ELR (cell line): ENCODE measurements at regions not wholly inside any gene's neighbourhood (a gene's known extent, or its start where the extent isn't known, plus 50 kb on each side); places are given as distances from the start of the nearest gene placed in this dataset.
A peak's percentile ranks its signal among the peaks of the same experiment; 100 is the strongest.

Experiments
- DNase-seq: peaks from one replicate; pipeline ENCODE4 v3.0.0-alpha.2; 2015; ENCODE audit warnings: low read depth

- no peak for DNase-seq
Observed at GRCh38 chr2:67516899-67517530, 119.9 kb downstream of the ETAA1 start.

DNA sequence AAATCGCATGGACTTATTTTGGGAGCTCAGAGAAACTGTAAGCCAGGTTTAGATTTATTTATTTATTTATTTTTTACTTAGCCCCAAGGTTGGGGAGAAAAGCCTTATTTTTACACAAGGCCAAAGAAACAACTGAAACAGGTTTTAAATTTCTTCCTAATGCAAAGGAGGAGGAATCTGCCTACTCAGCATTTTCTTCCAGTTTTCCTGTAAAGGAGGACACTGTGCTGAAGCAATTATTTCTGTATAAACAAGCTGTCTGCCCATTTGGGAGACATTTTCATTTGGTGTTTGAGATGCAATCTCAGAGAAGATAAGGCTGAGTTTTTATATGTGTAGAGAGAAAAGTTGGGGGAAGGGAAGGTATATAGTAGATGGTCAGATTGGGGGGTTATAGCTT is 125.0 kb downstream of the ETAA1 start:
- peak; percentile 2 for DNase-seq

DNA sequence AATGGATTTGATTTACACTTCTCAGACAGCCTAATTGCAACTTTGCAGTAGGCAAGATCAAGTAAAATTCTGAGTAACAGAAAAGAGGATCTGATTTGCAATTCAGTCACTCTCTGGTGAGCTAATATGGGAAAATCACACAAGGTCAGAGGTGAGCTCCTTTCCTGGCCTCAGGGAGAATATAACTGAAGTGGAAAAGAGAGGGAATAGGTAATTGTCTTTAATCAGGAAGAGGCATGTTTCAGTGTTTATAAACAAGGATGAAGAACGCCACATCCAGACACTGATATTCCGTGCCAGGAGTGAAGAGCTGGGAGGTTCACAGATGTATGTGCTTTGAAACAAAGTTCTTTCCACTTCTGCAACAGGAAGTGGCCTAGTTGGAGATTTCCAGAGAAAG is 127.1 kb downstream of the ETAA1 start:
- DNase-seq: peak; percentile 20

GRCh38 chr2:67524777-67525176 is 127.6 kb downstream of the ETAA1 start:
- no peak for DNase-seq

DNA sequence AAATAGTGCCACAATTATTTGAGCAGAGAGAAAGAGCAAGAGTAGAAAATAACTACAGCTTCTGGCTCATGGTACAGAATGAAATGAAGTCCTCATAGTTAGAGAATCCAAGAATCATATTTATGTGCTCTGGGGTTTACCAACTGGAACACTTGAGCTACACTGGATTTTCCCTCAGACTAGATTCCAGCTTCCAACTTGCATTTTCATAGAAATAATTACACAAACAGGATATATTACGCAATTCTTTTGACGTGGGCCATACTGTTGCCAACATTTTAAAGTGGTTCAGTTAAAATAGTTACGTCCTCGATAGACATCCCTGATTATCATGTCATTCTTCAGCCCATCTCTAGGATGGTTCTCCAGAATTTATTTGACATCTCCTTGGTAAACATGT is 129.2 kb downstream of the ETAA1 start:
- DNase-seq: peak; percentile 22

DNA sequence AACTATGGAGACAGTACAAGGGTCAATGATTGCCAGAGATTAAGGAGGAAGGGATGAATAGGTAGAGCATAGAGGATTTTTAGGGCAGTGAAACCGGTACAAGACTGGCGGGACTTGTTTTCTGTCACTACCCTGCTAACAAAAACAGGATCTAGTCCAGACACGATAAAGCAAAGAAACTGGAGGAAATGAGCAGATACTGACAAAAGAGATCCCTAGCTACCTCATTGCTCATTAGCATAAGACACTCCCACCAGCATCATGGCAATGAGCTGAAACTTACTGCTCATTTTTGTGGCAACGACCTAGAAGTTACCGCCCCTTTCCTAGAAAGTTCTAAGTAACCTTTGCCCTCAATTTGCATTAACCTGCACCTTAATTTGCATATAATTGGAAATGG is 131.2 kb downstream of the ETAA1 start:
- no peak for DNase-seq

DNA sequence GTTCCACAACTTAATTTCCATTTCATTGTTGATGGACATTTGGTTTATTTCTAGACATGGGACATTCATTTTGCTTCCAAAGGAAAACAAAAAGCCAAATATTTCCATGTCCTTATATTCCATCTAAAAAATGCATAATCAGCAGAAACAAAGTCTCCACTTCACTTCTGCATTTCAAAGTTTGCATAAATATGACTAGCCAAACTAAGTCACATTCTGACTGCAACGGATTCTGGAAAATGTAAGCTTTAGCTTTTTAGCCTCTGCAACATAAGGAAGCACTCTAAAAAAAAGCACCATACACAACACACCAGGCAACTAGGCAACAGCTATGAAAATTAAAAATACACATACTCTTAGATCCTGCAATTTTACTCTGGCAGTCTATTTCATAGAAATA is 135.3 kb downstream of the ETAA1 start:
- no peak for DNase-seq

DNA sequence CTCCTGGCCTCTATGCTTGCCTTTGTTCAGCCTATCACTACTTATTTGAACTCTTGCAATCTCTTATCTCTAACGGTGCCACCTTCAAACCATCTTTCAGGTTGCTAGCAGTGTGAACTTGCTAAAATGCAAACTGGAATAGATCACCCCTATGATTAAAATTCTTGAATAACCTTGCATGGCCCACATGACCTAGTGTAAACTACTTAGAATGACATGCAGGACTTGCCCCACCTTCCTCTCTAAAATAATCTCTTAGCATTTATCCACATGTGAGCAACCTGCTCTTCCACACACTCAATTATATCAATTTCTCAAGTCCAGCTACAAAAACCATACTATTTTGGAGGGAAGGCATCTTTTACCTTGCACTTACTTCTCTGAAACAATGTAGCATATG is 137.6 kb downstream of the ETAA1 start:
- no peak for DNase-seq

GRCh38 chr2:67540962-67541361 is 143.8 kb downstream of the ETAA1 start:
- no peak for DNase-seq

GRCh38 chr2:67544286-67544685 is 147.2 kb downstream of the ETAA1 start:
- no peak for DNase-seq

DNA sequence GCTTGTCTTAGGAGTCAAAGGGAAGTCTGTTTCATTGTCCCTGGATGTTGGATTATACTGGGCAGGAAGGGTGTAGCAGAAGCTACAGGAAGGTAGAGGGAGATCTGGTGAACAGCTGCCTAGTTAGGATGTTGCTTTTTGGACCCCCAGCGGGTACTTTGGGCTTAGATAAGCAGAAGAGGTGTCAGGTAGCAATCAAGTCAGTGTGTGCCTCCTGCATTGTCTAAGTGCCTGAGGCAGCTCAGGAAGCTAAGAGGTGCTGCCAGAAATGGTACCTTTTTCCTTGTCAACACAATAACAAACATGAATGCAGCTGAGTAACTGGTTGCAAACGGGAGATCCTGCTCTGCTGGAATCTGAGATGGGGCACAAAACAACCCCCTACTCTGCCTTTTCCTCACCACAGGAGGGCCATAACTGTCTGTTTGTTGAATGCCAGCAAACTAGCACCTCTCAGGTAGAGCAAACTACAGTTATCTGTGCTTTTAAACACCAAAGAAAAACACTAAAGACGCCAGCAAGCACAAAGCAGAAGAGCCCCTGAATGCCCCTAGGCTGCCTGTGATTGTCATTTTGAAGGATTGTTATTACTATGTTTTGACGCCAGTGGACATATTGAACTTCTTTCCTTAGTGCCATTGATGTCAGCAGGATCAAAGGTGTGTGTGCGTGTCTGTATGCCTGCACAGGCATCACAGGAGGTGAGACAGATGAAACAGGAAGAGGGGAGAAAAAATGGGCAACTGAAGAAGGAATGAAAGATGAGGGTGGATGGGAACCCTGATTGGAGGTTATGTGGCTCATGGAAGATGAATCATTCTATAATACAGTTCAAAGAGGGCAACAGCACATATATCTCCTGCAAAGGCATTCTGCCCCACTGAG is 151.4 kb downstream of the ETAA1 start:
- no peak for DNase-seq

- DNase-seq: no peak
Observed at GRCh38 chr2:67559156-67559555, 162.0 kb downstream of the ETAA1 start.

GRCh38 chr2:67560771-67561456 is 163.8 kb downstream of the ETAA1 start:
- DNase-seq: no peak

DNA sequence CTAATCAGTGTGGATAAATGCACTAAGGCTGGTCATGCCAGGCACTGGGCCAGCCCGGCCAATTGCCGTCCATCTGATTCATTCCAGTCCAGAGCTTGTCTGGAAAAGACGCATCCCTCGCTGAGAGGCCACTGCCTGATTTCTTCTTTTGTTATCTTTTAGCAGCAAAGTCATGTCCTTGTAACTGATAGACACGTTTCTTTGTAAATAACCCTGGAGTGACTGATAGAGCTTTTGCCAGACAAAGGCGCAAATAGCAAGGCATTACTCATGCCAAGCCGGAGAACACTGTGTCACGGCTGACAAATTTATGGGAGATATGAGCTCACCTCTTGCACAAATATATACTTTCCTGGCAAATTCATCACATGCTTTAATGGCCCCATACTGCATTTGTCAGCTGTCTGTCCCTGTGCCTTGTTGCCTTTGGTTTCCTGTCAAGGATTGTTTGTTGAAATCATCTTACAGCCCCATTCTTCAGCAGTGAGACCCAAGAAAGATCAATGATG is 164.4 kb downstream of the ETAA1 start:
- peak; percentile 88 for DNase-seq

DNA sequence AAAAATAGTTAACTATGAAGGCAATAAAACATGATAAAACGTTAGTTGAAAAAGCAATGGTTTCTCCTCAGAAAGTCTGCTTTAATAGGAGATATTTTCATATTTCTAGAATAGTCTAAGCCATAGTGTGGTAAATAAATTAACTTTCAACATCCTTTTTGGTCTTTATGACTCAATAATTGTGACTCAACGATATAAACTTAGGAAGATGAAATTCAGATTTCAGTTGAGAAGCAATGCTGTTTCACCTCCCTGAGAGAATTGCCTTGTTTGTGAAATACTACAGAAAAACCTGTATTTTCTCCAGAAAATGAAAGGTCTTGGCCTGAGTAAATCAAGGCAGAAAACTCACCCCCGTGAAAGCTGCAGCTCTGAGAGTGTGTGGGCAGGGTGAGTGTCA is 166.9 kb downstream of the ETAA1 start:
- DNase-seq: peak; percentile 73

DNA sequence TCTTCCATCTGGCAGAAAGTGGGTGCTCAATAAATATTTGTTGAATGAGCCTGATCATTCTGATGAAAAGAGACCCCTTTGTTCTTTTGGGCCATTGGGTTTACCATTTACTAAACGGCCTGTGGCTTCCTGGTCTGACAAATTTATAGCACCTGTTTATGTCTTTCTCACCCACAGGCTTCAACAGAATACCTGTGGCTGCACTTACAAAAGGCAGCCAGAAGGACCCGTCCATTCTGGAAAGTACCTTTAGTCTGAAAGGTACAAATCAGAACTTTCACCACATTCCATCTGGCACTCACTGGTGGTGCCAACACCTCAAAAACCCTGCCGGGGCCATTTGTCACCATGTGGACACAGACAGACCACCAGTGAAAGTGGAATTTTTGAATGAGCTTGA is 167.5 kb downstream of the ETAA1 start:
- no peak for DNase-seq

DNA sequence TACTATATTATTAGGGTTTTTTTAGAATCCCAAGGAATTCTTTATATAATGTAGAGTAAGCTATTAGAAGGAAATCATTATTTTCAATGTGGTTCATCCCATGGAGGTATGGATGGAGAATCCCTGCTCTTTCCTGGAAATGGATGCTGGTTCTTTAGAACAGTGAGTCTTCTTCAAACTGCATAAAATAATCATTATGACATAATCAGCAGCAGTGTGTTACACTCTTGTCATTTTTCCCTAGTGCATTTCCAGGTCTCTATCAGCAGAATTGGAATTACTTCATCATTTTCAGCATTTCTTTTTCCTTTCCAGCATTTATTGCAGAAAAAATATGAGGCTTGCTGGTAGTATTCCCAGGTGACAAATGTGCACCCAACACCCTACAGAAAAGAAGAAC is 168.1 kb downstream of the ETAA1 start:
- no peak for DNase-seq

- DNase-seq: peak; percentile 90
Observed at GRCh38 chr2:67565761-67566160, 168.6 kb downstream of the ETAA1 start.

- DNase-seq: peak; percentile 58
Observed at GRCh38 chr2:67566285-67566684, 169.2 kb downstream of the ETAA1 start.

DNA sequence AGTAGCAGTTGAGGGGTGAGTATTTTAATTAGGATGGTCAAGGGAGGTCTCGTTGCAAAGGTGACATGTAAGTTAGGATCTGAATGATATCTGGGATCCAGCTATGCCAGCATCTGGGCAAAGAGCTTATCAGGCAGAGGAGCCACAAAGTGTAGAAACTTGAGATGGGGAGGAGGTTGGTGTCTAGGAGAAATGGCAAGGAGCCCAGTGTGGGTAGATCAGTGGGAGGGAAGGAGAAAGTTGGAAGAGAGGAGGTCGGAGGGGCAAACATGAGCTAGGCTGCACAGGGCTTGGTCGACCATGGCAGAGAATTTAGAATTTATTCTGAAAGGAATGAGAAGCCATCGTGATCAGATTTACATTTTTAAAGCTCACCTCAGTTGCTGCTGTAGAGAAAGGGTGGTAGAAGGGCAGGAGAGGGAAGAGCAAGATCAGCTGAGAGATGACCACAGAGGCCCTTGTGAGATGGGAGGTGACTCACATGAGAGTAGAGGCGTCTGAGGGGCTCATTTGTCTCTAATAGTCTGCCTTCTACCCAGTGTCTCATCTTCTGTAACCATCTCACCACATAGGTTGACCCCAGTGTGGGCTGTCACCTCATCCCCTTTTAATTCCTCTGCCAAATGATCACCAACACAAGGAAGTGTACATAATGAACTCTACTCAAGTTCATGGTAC is 170.0 kb downstream of the ETAA1 start:
- peak; percentile 55 for DNase-seq

DNA sequence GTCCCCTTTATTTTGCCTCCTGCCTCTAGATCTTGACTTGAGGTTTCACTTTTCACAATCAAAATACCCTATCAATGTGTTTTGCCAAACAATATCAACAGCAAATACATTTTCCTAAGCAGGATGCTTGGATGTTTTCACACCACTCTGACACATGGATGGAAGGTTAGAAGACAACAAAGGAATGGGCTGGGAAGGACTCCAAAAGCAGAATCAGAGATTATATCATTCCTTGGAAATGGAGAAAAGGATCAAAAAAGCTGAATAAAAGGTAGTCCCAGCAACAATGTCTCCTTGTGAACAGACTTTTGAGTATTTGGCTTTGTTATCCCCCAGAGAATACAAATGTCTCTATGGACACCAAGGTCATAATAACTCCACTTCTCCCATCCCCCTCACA is 170.8 kb downstream of the ETAA1 start:
- no peak for DNase-seq

GRCh38 chr2:67570611-67571010 is 173.5 kb downstream of the ETAA1 start:
- no peak for DNase-seq
